ENCODE measurements at regions not wholly inside any gene's neighbourhood (a gene's known extent, or its start where the extent isn't known, plus 50 kb on each side); places are given as distances from the start of the nearest gene placed in this dataset.

GRCh38 chr5:99138911-99139310 is 210.1 kb upstream of the CHD1 start:
- TF ChIP-seq, protein P1, sequence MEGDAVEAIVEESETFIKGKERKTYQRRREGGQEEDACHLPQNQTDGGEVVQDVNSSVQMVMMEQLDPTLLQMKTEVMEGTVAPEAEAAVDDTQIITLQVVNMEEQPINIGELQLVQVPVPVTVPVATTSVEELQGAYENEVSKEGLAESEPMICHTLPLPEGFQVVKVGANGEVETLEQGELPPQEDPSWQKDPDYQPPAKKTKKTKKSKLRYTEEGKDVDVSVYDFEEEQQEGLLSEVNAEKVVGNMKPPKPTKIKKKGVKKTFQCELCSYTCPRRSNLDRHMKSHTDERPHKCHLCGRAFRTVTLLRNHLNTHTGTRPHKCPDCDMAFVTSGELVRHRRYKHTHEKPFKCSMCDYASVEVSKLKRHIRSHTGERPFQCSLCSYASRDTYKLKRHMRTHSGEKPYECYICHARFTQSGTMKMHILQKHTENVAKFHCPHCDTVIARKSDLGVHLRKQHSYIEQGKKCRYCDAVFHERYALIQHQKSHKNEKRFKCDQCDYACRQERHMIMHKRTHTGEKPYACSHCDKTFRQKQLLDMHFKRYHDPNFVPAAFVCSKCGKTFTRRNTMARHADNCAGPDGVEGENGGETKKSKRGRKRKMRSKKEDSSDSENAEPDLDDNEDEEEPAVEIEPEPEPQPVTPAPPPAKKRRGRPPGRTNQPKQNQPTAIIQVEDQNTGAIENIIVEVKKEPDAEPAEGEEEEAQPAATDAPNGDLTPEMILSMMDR (IDR thresholded peaks at IDR 0.05), result no peak
- TF ChIP-seq POLR2A (IDR thresholded peaks at IDR 0.05) (no peak), EP300 (IDR thresholded peaks at IDR 0.05) (no peak), POLR2AphosphoS5 (IDR thresholded peaks at IDR 0.05) (no peak)
